HUDEP-2 (cell line): ENCODE measurements at regions not wholly inside any gene's neighbourhood (a gene's known extent, or its start where the extent isn't known, plus 50 kb on each side); places are given as distances from the start of the nearest gene placed in this dataset.
"Not testable (repeated sequence)": the region's sequence is repeated elsewhere in the genome, so short reads cannot be mapped to it uniquely, and the experiment has no call there.

ENCODE experiments used
- DNase-seq, 76 experiments: peaks; one replicate each; lab custom pipeline; 2025; ENCODE audit not compliant: unreplicated experiment in 76 of 76; lab: John Stamatoyannopoulos, UW

- not testable (repeated sequence) for DNase-seq
Measured at GRCh38 chr4:102397056-102397455, 51.8 kb upstream of the SLC39A8 start.

DNA sequence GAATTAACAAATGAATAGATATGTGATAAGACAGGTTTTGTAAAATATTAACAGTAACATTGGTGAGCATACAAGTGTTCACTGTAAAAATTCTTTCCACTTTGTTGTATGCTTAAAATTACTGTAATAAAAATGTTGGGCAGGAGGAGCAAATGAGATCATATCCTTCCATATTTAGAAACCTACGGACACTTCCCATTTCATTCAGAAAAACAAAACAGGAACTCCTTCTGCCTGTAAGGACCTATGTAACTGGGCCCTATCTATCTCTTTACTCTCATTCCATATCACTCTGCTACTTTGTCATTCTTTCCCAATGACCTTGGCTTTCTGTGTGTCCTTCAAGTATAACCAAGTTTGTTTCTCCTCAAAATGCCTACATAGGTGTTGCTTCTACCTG is 53.7 kb upstream of the SLC39A8 start:
- no peak for DNase-seq

- DNase-seq = no peak
Measured at GRCh38 chr4:102400898-102401297, 55.6 kb upstream of the SLC39A8 start.

DNA sequence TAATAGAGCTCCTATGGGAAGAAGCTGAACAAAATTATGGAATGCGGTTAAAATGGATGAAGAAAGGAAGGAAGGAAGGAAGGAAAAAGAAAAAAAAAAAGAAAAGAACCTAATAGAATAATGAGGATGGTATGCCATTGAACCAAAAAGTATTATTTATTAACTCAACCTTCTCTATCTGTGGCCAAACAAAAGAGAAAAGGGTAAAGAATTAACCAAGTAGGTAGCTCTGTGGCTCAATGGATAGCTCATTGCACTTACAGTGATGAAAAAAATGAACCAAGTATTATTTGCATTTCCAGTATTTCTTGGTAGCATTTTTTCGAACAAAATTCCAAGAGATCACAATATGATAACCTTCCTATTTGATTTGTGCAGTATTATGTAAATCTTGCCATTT is 56.9 kb upstream of the SLC39A8 start:
- DNase-seq = no peak

DNA sequence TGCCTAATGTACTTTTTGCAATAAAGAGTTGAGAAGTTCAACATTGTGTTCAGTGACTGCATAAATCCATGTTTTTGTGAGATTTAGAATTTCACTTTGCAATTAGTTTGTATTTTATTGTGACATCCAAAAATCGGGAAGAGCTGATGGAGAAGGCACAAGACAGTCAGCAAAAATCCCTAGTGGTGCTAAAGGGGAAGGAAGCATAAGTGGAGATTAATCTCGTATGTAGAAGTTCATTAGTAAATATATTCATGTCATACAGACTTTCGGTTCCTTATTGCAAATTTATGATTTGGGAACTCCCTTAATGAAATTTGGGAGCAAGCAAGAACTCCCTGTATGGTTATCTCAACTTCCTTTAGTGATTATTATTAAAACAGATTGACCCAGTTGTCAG is 57.8 kb upstream of the SLC39A8 start:
- no peak for DNase-seq

GRCh38 chr4:102404431-102404969 is 59.2 kb upstream of the SLC39A8 start:
- no peak for DNase-seq

DNA sequence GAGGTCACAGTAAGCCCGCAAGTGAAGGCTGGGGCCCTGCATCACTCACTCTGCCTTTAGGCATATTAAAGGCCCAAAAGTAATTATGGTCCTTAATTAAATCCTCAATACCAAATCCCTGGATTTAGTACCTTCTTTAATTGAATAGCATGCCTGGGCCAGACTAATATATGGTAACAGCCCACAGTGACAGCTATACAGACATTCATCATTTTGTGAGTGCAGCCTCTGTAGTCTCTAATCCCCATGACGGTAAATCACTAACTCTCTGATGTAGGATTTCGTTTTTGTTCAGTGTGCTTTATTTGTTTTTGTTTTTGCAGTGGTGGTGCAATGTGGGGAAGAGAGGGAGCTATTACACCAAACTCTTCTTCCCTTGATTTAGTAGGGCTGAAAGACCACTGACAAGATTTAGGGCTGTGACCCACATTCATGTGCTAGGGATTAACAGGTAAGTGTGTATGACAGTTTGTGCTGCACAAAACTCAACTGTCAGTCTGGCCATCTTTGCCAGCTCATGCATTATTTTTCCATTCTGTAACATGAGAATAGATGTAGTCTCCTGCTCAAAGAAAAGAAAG is 60.6 kb upstream of the SLC39A8 start:
- no peak for DNase-seq

- DNase-seq = not testable (repeated sequence)
Measured at GRCh38 chr4:102410884-102411283, 65.6 kb upstream of the SLC39A8 start.

DNA sequence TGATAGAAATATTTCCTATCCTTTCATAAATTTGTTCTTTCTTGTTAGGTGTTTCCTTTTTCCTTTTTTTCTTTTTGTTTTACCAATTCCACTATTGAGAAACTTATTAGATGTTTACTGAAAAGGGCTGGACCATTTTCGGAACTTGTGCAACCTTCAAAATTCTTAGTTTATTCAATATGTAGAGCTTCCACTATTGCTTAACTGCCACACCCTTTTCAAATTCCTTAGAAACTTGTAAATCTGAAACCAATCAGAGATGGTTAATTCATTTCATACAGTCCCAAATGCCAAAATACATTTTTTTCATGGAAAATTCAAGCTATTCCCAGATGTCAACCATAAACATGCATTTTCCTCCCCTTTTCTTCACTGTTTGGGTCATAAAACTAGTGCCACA is 66.1 kb upstream of the SLC39A8 start:
- no peak for DNase-seq

- DNase-seq = no peak
Measured at GRCh38 chr4:102416765-102417164, 71.5 kb upstream of the SLC39A8 start.

DNA sequence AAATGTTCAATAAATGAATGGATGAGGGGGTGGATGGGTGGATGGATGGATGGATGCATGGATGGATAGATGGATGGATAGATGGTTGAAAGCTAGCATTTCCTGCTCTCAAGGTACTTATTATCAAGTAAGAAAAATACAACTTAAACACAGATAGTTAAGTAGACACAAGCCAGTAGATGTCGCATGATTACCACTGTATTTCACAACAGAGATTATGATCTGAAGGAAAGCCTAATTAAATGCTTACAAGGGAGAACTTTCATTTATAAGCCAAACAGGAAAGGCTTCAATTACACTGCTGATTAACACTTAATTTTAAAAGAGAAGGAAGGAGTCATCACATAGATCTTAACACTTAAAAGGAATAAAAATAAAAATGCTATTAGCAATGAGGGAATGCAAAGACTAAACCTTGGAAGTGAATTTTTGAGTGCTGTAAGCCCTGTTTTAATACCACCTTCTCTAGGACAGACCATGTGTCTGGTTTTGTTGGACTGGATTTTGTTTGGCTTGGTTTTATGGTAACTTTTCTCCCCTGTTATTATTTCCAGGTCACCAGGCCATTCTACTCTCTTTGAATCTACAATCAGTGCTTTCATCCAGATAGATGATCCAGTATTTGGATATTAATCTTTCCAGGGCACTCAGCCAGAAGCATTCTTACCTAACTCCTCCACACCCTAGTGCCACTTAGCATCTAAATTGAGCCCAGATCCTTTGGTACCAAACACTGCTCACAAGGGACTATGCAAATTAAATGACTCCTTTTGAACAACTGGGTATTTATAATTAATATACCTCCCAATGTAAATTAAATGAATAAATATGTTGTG is 75.5 kb upstream of the SLC39A8 start:
- no peak for DNase-seq

DNA sequence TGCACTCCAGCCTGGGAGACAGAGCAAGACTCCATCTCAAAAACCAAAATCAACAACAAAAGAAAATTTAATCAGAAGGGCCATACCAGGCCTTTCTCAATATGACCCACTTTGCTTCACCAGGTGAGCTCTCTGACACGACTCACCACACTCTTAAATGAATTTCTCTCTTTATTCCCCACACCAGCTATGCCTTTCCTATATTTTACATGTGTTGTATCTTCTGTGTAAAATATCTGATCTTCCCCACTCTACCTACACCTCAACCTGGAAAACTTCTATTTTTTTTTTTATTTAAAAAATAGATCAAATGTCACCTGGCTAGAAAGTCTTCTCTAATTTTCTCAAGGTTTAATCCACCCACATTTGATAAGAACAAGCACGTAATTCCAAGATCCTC is 77.6 kb upstream of the SLC39A8 start:
- DNase-seq = no peak

GRCh38 chr4:102423375-102423774 is 77.8 kb upstream of the NFKB1 start:
- no peak for DNase-seq

- no peak for DNase-seq
Measured at GRCh38 chr4:102427371-102427998, 73.7 kb upstream of the NFKB1 start.

DNA sequence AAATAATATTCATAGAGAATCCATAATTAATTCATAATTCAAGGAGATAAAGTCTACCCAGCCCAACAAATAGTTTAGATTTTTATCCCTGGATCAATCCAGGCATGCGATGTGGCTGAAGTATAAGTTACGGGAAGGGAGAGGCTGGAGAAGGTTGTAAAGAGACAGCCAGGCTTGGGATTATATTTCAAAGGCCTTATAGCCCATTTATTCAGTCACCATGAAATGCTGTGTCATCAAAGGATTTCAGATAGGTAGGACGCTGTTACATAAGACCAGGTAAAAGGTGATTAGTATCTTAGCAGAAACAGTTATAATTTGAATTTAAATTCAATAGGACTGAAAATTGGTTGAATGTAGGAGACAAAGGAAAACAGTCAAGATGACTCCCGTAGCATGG is 73.0 kb upstream of the NFKB1 start:
- no peak for DNase-seq

GRCh38 chr4:102429553-102429952 is 71.6 kb upstream of the NFKB1 start:
- no peak for DNase-seq

DNA sequence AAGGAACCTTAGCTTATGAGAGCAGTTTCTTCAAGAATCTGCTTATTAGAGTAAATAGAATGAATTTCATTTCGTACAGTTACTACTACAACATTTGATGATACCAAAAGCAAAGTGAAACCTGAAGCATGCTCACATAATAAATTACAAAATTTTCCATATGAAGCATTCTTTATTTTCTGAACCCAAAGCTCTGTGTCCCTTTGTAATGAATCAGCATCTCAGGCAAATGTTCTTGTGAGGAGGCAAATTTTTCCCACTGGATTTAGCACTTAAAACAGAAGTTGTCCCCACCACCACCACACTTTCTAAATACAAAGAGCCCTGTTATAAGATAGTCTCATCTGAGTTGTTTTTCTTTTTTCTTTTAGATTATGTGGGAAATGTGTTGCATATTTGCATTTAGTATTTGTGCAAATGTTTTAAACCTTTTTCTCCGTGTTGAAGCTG is 70.7 kb upstream of the NFKB1 start:
- peak in 1 of 76 experiments; percentile 3 for DNase-seq

DNA sequence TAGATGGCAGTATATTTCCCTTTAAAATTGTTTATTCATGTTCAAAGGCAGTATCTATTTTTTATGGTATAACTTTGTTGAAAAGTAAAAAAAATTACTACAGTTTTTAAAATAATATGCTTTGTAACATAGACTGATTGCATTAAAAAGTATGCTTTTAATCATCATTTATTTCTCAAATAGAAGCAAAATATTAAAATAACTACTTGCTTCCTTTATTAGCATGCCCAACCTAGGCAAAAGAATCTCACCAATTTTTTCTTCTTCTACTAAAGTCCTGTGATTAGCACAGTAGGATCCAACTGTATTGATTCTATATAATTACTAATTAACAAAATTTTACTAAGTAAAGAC is 69.6 kb upstream of the NFKB1 start:
- no peak for DNase-seq

GRCh38 chr4:102437111-102437510 is 64.0 kb upstream of the NFKB1 start:
- no peak for DNase-seq

GRCh38 chr4:102438396-102439235 is 62.5 kb upstream of the NFKB1 start:
- no peak for DNase-seq

DNA sequence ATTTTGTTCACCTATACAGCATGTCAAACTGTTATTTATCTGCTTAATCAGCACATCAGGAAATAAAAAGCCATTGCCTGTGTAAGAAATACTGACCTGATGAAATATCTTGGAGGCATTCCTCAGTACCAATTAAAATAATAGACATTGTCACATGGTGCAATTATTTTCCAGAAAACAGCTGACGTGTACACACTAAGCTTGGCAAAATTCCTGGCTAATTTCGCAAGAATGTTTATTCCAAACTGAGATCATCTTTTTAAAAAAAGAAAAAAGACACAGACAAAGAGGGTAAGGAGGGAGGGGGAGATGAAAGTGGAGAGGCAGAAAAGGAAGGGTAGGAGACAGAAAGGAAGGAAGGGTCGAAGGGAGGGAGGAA is 61.9 kb upstream of the NFKB1 start:
- no peak for DNase-seq
